ENCODE measurements at regions not wholly inside any gene's neighbourhood (a gene's known extent, or its start where the extent isn't known, plus 50 kb on each side); places are given as distances from the start of the nearest gene placed in this dataset.

DNA sequence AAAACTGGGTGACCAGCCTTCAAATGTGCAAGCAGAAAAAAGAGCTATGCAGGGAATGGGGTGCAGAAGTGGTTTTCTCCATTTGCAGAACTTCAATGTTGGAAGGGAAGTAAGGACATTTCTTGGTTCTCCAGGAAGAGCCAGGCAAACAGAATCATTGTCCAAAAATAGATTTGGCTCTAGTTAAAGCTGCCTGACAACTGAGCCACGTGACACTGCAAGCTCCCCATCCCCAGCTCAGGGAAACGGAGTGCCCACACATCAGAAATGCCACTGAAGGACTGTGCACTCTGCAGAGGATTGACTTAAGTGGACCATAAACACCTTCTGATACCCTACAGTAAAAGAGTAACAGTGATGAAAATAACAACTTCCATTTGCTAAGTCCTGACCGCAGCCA, 195.6 kb upstream of the NSMCE3 start:
- TF ChIP-seq, protein P1, sequence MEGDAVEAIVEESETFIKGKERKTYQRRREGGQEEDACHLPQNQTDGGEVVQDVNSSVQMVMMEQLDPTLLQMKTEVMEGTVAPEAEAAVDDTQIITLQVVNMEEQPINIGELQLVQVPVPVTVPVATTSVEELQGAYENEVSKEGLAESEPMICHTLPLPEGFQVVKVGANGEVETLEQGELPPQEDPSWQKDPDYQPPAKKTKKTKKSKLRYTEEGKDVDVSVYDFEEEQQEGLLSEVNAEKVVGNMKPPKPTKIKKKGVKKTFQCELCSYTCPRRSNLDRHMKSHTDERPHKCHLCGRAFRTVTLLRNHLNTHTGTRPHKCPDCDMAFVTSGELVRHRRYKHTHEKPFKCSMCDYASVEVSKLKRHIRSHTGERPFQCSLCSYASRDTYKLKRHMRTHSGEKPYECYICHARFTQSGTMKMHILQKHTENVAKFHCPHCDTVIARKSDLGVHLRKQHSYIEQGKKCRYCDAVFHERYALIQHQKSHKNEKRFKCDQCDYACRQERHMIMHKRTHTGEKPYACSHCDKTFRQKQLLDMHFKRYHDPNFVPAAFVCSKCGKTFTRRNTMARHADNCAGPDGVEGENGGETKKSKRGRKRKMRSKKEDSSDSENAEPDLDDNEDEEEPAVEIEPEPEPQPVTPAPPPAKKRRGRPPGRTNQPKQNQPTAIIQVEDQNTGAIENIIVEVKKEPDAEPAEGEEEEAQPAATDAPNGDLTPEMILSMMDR (IDR thresholded peaks at IDR 0.05; ENCODE audit: control extremely low read depth in 1 of 3, insufficient read depth in 1 of 3, low read depth in 1 of 3, low read length in 3 of 3): no peak
- no peak for TF ChIP-seq SP1 (IDR thresholded peaks at IDR 0.05; ENCODE audit: low read depth, low read length)
- no peak for TF ChIP-seq YY1 (IDR thresholded peaks at IDR 0.05; ENCODE audit: low read depth, low read length)
- TF ChIP-seq, protein P2, sequence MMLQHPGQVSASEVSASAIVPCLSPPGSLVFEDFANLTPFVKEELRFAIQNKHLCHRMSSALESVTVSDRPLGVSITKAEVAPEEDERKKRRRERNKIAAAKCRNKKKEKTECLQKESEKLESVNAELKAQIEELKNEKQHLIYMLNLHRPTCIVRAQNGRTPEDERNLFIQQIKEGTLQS (IDR thresholded peaks at IDR 0.05; ENCODE audit: insufficient read depth, low read depth, low read length): no peak

Measured in H1 (cell line).